ENCODE measurements at regions not wholly inside any gene's neighbourhood (a gene's known extent, or its start where the extent isn't known, plus 50 kb on each side); places are given as distances from the start of the nearest gene placed in this dataset.

DNA sequence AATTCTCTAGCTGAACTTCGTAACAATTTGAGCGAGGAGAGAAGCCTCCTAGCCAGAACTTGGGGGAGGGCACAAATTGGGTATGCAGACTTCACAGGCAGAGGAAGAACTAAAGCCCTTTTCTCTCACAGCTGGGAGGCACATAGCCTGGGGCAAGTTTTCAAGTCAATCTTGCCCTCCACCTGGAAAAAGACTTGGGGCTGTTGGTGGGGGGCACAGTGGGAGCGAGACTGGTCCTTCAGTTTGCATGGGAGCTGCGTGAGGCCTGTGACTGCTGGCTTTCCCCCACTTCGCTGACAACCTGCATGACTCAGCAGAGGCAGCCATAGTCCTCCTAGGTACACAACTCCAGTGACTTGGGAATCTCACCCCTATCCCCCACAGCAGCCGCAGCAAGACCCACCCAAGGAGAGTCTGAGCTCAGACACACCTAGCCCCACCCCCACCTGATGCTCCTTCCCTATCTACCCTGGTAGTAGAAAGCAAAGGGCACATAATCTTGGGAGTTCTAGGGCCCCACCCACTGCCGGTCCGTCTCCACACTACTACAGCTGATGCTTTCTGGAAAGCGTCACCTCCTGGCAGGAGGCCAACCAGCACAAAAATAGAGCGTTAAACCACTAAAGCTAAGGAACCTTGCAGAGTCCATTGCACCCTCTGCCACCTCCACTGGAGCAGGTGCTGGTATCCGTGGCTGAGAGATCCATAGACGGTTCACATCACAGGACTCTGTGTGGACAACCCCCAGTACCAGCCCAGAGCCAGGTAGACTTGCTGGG is 160.8 kb downstream of the CBLL2 start:
- TF ChIP-seq, protein P1, sequence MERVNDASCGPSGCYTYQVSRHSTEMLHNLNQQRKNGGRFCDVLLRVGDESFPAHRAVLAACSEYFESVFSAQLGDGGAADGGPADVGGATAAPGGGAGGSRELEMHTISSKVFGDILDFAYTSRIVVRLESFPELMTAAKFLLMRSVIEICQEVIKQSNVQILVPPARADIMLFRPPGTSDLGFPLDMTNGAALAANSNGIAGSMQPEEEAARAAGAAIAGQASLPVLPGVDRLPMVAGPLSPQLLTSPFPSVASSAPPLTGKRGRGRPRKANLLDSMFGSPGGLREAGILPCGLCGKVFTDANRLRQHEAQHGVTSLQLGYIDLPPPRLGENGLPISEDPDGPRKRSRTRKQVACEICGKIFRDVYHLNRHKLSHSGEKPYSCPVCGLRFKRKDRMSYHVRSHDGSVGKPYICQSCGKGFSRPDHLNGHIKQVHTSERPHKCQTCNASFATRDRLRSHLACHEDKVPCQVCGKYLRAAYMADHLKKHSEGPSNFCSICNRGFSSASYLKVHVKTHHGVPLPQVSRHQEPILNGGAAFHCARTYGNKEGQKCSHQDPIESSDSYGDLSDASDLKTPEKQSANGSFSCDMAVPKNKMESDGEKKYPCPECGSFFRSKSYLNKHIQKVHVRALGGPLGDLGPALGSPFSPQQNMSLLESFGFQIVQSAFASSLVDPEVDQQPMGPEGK (CRISPR knock-in tag; IDR thresholded peaks at IDR 0.05; ENCODE audit: borderline replicate concordance): no peak
- TF ChIP-seq ZFP3 (CRISPR knock-in tag; IDR thresholded peaks at IDR 0.05) (no peak), ZC3H10 (CRISPR knock-in tag; IDR thresholded peaks at IDR 0.05) (no peak), ZNF565 (CRISPR knock-in tag; conservative IDR thresholded peaks at IDR 0.05; ENCODE audit: low read depth) (no peak), ZFP30 (CRISPR knock-in tag; IDR thresholded peaks at IDR 0.05) (no peak), PPARA (CRISPR knock-in tag; IDR thresholded peaks at IDR 0.05; ENCODE audit: borderline replicate concordance) (no peak), TOX (CRISPR knock-in tag; IDR thresholded peaks at IDR 0.05; ENCODE audit: borderline replicate concordance) (no peak), OSR1 (CRISPR knock-in tag; IDR thresholded peaks at IDR 0.05) (no peak), GLIS3 (CRISPR knock-in tag; IDR thresholded peaks at IDR 0.05) (no peak), CSDC2 (CRISPR knock-in tag; IDR thresholded peaks at IDR 0.05) (no peak)
- TF ChIP-seq, protein P2, sequence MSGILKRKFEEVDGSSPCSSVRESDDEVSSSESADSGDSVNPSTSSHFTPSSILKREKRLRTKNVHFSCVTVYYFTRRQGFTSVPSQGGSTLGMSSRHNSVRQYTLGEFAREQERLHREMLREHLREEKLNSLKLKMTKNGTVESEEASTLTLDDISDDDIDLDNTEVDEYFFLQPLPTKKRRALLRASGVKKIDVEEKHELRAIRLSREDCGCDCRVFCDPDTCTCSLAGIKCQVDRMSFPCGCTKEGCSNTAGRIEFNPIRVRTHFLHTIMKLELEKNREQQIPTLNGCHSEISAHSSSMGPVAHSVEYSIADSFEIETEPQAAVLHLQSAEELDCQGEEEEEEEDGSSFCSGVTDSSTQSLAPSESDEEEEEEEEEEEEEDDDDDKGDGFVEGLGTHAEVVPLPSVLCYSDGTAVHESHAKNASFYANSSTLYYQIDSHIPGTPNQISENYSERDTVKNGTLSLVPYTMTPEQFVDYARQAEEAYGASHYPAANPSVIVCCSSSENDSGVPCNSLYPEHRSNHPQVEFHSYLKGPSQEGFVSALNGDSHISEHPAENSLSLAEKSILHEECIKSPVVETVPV (CRISPR knock-in tag; IDR thresholded peaks at IDR 0.05): no peak
- TF ChIP-seq, protein P3, sequence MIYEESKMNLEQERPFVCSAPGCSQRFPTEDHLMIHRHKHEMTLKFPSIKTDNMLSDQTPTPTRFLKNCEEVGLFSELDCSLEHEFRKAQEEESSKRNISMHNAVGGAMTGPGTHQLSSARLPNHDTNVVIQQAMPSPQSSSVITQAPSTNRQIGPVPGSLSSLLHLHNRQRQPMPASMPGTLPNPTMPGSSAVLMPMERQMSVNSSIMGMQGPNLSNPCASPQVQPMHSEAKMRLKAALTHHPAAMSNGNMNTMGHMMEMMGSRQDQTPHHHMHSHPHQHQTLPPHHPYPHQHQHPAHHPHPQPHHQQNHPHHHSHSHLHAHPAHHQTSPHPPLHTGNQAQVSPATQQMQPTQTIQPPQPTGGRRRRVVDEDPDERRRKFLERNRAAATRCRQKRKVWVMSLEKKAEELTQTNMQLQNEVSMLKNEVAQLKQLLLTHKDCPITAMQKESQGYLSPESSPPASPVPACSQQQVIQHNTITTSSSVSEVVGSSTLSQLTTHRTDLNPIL (CRISPR knock-in tag; IDR thresholded peaks at IDR 0.05; ENCODE audit: low read depth): no peak
